DND-41 (cell line): ENCODE measurements at regions not wholly inside any gene's neighbourhood (a gene's known extent, or its start where the extent isn't known, plus 50 kb on each side); places are given as distances from the start of the nearest gene placed in this dataset.

Experiments
- ATAC-seq: fragments of 200-7000 bp; cut with Tn5 transposase; 3 replicates; pipeline ENCODE4 v1.9.1; 2021; ENCODE audit warnings: low read depth; ENCODE audit not compliant: insufficient read depth
- DNase-seq: peaks from one replicate; pipeline ENCODE4 v3.0.0-alpha.2; 2020
- H2AFZ ChIP-seq: 2 replicates; pipeline ENCODE4 v1.6.0; 2012; ENCODE audit warnings: low read depth, low read length
- H3K27ac ChIP-seq: 2 replicates; pipeline ENCODE4 v1.5.1; 2012; ENCODE audit warnings: low read length, inconsistent platforms
- H3K27me3 ChIP-seq: fragments of 200-600 bp; sonication (generic); 2 replicates; pipeline ENCODE4 v1.6.0; 2012; ENCODE audit warnings: low read length, mild to moderate bottlenecking, inconsistent platforms; ENCODE audit not compliant: insufficient read depth, poor library complexity
- H3K36me3 ChIP-seq: 2 replicates; pipeline ENCODE4 v1.5.1; 2012; ENCODE audit warnings: low read length, inconsistent platforms; ENCODE audit not compliant: insufficient read depth
- H3K4me1 ChIP-seq: 2 replicates; pipeline ENCODE4 v1.5.1; 2012; ENCODE audit warnings: mild to moderate bottlenecking, low read length; ENCODE audit not compliant: insufficient read depth
- H3K4me2 ChIP-seq: 2 replicates; pipeline ENCODE4 v1.6.0; 2012; ENCODE audit warnings: mild to moderate bottlenecking, moderate library complexity, low read length, inconsistent platforms; ENCODE audit not compliant: insufficient read depth
- H3K4me3 ChIP-seq, 2 experiments: fragments of 200-600 bp in 1 of 2; shearing (Covaris generic) in 1 of 2; 2 replicates each; pipeline ENCODE4 v1.5.1; 2012 to 2016; ENCODE audit warnings: inconsistent platforms in 2 of 2, low read length in 2 of 2, mild to moderate bottlenecking in 2 of 2, low read depth in 1 of 2, moderate library complexity in 1 of 2
- H3K79me2 ChIP-seq: 2 replicates; pipeline ENCODE4 v1.6.0; 2012; ENCODE audit warnings: low read length, inconsistent platforms; ENCODE audit not compliant: insufficient read depth
- H3K9ac ChIP-seq: 2 replicates; pipeline ENCODE4 v1.6.0; 2012; ENCODE audit warnings: low read depth, mild to moderate bottlenecking, inconsistent platforms, low read length, moderate library complexity
- H3K9me3 ChIP-seq: 2 replicates; pipeline ENCODE4 v1.5.1; 2012; ENCODE audit warnings: low read length, moderate library complexity, mild to moderate bottlenecking, inconsistent platforms; ENCODE audit not compliant: insufficient read depth, severe bottlenecking
- H4K20me1 ChIP-seq: 2 replicates; pipeline ENCODE4 v1.6.0; 2012; ENCODE audit warnings: low read length; ENCODE audit not compliant: insufficient read depth
- CTCF ChIP-seq: IDR thresholded peaks from 2 replicates; pipeline ENCODE4 v1.5.1; 2012; ENCODE audit warnings: borderline replicate concordance, low read length, moderate library complexity, mild to moderate bottlenecking; ENCODE audit not compliant: poor library complexity, severe bottlenecking; ENCODE audit errors: extremely low read depth
- EZH2 ChIP-seq: IDR thresholded peaks from 3 replicates; pipeline ENCODE4 v1.6.1; 2012; ENCODE audit warnings: borderline replicate concordance, low read depth, mild to moderate bottlenecking, moderate library complexity, low read length, inconsistent platforms; ENCODE audit not compliant: severe bottlenecking

- no peak overlapping the region for H2AFZ ChIP-seq
- no peaks in the 10 kb centered on the region for H3K79me2 ChIP-seq
- no peak overlapping the region for H3K4me2 ChIP-seq
- no peaks in the 10 kb centered on the region for H4K20me1 ChIP-seq
- DNase-seq (no peak), ATAC-seq (no peak)
- H3K36me3 ChIP-seq: no peaks in the 10 kb centered on the region
- no peaks in the 10 kb centered on the region for H3K9me3 ChIP-seq
- TF ChIP-seq EZH2 (no peak), CTCF (no peak)
- no peak overlapping the region for H3K9ac ChIP-seq
- H3K27me3 ChIP-seq: no peaks in the 10 kb centered on the region
- H3K4me3 ChIP-seq: no peak overlapping the region
- no peak overlapping the region for H3K27ac ChIP-seq
- no peaks in the 10 kb centered on the region for H3K4me1 ChIP-seq
Measured at GRCh38 chr9:117887941-117888340, 183.7 kb downstream of the TLR4 start.

GRCh38 chr9:117903453-117903852, 199.2 kb downstream of the TLR4 start:
- DNase-seq (no peak), ATAC-seq (no peak)
- Histone ChIP-seq H3K4me2 (no peak overlapping the region), H3K27ac (no peak overlapping the region), H3K79me2 (no peaks in the 10 kb centered on the region), H2AFZ (no peak overlapping the region), H3K4me1 (no peaks in the 10 kb centered on the region), H3K9ac (no peak overlapping the region), H3K27me3 (no peaks in the 10 kb centered on the region), H3K9me3 (no peaks in the 10 kb centered on the region), H3K4me3 (no peak overlapping the region), H3K36me3 (no peaks in the 10 kb centered on the region), H4K20me1 (no peaks in the 10 kb centered on the region)
- TF ChIP-seq EZH2 (no peak), CTCF (no peak)

GRCh38 chr9:117906763-117907162, 202.6 kb downstream of the TLR4 start:
- H2AFZ ChIP-seq: no peak overlapping the region
- ATAC-seq (no peak), DNase-seq (no peak)
- H3K4me3 ChIP-seq: no peak overlapping the region
- no peaks in the 10 kb centered on the region for H3K9me3 ChIP-seq
- H3K79me2 ChIP-seq: no peaks in the 10 kb centered on the region
- no peak overlapping the region for H3K9ac ChIP-seq
- H3K36me3 ChIP-seq: no peaks in the 10 kb centered on the region
- no peaks in the 10 kb centered on the region for H3K4me1 ChIP-seq
- no peak overlapping the region for H3K27ac ChIP-seq
- H3K4me2 ChIP-seq: no peak overlapping the region
- TF ChIP-seq EZH2: no peak
- TF ChIP-seq CTCF: no peak
- H3K27me3 ChIP-seq: no peaks in the 10 kb centered on the region
- H4K20me1 ChIP-seq: no peaks in the 10 kb centered on the region

GRCh38 chr9:117907420-117907819, 203.2 kb downstream of the TLR4 start:
- no peak overlapping the region for H3K4me2 ChIP-seq
- H3K4me3 ChIP-seq: no peak overlapping the region
- no peak overlapping the region for H3K27ac ChIP-seq
- no peaks in the 10 kb centered on the region for H3K4me1 ChIP-seq
- no peak for DNase-seq
- H4K20me1 ChIP-seq: no peaks in the 10 kb centered on the region
- no peak overlapping the region for H3K9ac ChIP-seq
- TF ChIP-seq EZH2: no peak
- TF ChIP-seq CTCF: no peak
- no peaks in the 10 kb centered on the region for H3K36me3 ChIP-seq
- no peaks in the 10 kb centered on the region for H3K79me2 ChIP-seq
- no peaks in the 10 kb centered on the region for H3K27me3 ChIP-seq
- H2AFZ ChIP-seq: no peak overlapping the region
- no peak for ATAC-seq
- H3K9me3 ChIP-seq: no peaks in the 10 kb centered on the region
